DOHH2 (cell line): ENCODE measurements at regions not wholly inside any gene's neighbourhood (a gene's known extent, or its start where the extent isn't known, plus 50 kb on each side); places are given as distances from the start of the nearest gene placed in this dataset.

Experiments used
- H3F3A ChIP-seq: fragments of 200-600 bp; sonication (generic), shearing (Covaris generic); 2 replicates; pipeline ENCODE4 v1.6.0; 2016; ENCODE audit warnings: antibody characterized with exemption, mild to moderate bottlenecking; ENCODE audit not compliant: control insufficient read depth, insufficient read depth
- H3K27ac ChIP-seq: fragments of 200-600 bp; sonication (generic); 2 replicates; pipeline ENCODE4 v1.5.1; 2014; ENCODE audit warnings: low read depth, mild to moderate bottlenecking, low read length, moderate library complexity
- H3K27me3 ChIP-seq: fragments of 200-600 bp; sonication (generic); 2 replicates; pipeline ENCODE4 v1.6.1; 2014; ENCODE audit warnings: mild to moderate bottlenecking, low read length, mixed read lengths; ENCODE audit not compliant: control insufficient read depth
- H3K36me3 ChIP-seq: fragments of 200-600 bp; sonication (generic); 2 replicates; pipeline ENCODE4 v1.6.1; 2014; ENCODE audit warnings: mild to moderate bottlenecking, low read length, moderate library complexity, mixed read lengths; ENCODE audit not compliant: control insufficient read depth
- H3K4me1 ChIP-seq: fragments of 200-600 bp; sonication (generic); 2 replicates; pipeline ENCODE4 v1.6.1; 2014; ENCODE audit warnings: mild to moderate bottlenecking, low read length, mixed read lengths; ENCODE audit not compliant: control insufficient read depth
- H3K4me2 ChIP-seq: fragments of 200-600 bp; sonication (generic); 2 replicates; pipeline ENCODE4 v1.6.0; 2014; ENCODE audit warnings: mild to moderate bottlenecking, low read length, moderate library complexity
- H3K4me3 ChIP-seq: fragments of 200-600 bp; sonication (generic); 2 replicates; pipeline ENCODE4 v1.5.1; 2014; ENCODE audit warnings: mild to moderate bottlenecking, low read length, mixed read lengths
- H3K79me2 ChIP-seq: fragments of 200-600 bp; sonication (generic); 2 replicates; pipeline ENCODE4 v1.6.1; 2014; ENCODE audit warnings: mild to moderate bottlenecking, low read length, mixed read lengths; ENCODE audit not compliant: control insufficient read depth
- H3K9me2 ChIP-seq: fragments of 200-600 bp; sonication (generic); replicated peaks from 2 replicates; pipeline ENCODE4 v1.6.1; 2014; ENCODE audit warnings: mild to moderate bottlenecking, low read length, mixed read lengths; ENCODE audit not compliant: control insufficient read depth
- H3K9me3 ChIP-seq: fragments of 200-600 bp; sonication (generic); 2 replicates; pipeline ENCODE4 v1.6.1; 2014; ENCODE audit warnings: antibody characterized with exemption, low read length, mixed read lengths; ENCODE audit not compliant: control insufficient read depth, insufficient read depth
- H4K20me1 ChIP-seq: fragments of 200-600 bp; sonication (generic); 2 replicates; pipeline ENCODE4 v1.6.0; 2014; ENCODE audit warnings: low read depth, mild to moderate bottlenecking, antibody characterized with exemption, low read length, moderate library complexity; ENCODE audit not compliant: control insufficient read depth, insufficient read depth
- EZH2phosphoT487 ChIP-seq: fragments of 200-600 bp; sonication (generic); IDR thresholded peaks from 2 replicates; pipeline ENCODE4 v1.6.1; 2017; ENCODE audit warnings: borderline replicate concordance, mild to moderate bottlenecking, antibody characterized with exemption, low read length, moderate library complexity, mixed read lengths
- TF ChIP-seq, protein P1 (sequence below): fragments of 200-600 bp; sonication (generic); IDR thresholded peaks from one replicate; pipeline ENCODE4 v1.5.1; 2014; ENCODE audit warnings: antibody characterized with exemption, mild to moderate bottlenecking, low read depth, low read length; ENCODE audit not compliant: poor library complexity, severe bottlenecking

DNA sequence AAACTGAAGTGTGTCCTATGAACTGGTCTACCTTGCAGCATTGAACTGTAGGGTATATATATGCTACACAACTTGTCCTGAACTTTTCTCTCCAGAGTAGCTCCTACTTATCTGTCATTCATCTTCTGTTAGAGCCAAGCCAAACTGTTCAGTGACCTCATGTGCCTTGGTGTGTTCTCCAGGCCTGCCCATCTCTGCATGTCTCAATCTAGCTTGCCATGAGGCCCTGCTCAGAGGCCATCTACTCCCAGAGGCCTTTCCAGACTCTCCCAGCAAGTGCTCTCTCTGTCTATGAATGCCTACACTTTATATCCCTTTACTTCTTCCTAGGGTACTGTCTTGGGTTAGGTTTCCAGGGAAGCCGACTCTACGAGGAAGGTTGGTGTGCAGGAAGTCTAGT lies 99.8 kb upstream of the MTPN start:
- H3K9me2 ChIP-seq, result no peaks in the 10 kb centered on the region
- H3K9me3 ChIP-seq, result no peaks in the 10 kb centered on the region
- no peak overlapping the region for H3K4me3 ChIP-seq
- no peaks in the 10 kb centered on the region for H3K4me1 ChIP-seq
- no peaks in the 10 kb centered on the region for H3F3A ChIP-seq
- H3K36me3 ChIP-seq, result no peaks in the 10 kb centered on the region
- no peaks in the 10 kb centered on the region for H3K79me2 ChIP-seq
- no peaks in the 10 kb centered on the region for H4K20me1 ChIP-seq
- H3K27me3 ChIP-seq, result no peaks in the 10 kb centered on the region
- H3K27ac ChIP-seq, result no peak overlapping the region
- no peak overlapping the region for H3K4me2 ChIP-seq
- TF ChIP-seq EZH2phosphoT487, result no peak
- TF ChIP-seq, protein P1, sequence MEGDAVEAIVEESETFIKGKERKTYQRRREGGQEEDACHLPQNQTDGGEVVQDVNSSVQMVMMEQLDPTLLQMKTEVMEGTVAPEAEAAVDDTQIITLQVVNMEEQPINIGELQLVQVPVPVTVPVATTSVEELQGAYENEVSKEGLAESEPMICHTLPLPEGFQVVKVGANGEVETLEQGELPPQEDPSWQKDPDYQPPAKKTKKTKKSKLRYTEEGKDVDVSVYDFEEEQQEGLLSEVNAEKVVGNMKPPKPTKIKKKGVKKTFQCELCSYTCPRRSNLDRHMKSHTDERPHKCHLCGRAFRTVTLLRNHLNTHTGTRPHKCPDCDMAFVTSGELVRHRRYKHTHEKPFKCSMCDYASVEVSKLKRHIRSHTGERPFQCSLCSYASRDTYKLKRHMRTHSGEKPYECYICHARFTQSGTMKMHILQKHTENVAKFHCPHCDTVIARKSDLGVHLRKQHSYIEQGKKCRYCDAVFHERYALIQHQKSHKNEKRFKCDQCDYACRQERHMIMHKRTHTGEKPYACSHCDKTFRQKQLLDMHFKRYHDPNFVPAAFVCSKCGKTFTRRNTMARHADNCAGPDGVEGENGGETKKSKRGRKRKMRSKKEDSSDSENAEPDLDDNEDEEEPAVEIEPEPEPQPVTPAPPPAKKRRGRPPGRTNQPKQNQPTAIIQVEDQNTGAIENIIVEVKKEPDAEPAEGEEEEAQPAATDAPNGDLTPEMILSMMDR, result no peak

DNA sequence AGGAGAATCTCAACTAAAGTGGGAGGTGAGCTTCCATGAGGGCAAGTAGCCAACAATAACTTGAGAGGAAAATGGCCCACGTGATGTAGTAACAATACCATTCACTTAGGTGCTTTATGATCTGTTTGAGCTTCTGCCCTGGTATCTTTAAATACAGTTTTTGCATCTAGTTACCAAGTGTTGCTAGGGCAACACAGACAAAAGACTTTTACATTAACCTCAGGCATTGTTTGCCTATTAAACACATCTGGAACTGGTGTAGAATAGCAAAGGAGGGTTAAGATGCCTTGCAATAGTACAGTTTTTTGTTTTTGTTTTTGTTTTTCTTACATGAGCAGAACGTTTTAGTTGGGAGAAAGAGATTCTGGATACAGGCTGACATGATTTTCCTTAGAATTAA lies 97.7 kb upstream of the MTPN start:
- Histone ChIP-seq H3K79me2 (no peaks in the 10 kb centered on the region), H3K27me3 (no peaks in the 10 kb centered on the region), H3K36me3 (no peaks in the 10 kb centered on the region), H4K20me1 (no peaks in the 10 kb centered on the region), H3K4me1 (no peaks in the 10 kb centered on the region), H3F3A (no peaks in the 10 kb centered on the region), H3K27ac (no peak overlapping the region), H3K4me2 (no peak overlapping the region), H3K4me3 (no peak overlapping the region), H3K9me3 (no peaks in the 10 kb centered on the region), H3K9me2 (no peaks in the 10 kb centered on the region)
- TF ChIP-seq, protein P1, result no peak
- no peak for TF ChIP-seq EZH2phosphoT487

DNA sequence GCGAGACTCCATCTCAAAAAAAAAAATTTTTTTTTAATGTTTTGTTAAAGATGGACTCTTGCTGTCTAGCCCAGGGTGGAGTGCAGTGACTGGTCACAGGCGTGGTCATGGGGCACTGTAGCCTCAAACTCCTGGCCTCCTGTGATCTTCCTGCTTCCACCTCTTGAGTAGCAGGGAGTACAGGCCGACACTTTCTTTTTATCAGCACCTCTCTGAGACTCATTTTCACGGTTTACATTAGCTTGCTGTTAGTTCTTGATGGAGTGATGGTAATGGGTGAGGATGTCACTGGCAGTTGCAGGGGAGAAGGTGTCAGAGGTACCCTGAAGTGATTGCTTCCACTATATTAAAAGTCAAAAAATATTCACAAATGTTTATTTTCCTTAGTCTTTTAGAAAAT lies 95.3 kb upstream of the MTPN start:
- no peaks in the 10 kb centered on the region for H4K20me1 ChIP-seq
- H3K27me3 ChIP-seq, result no peaks in the 10 kb centered on the region
- no peak overlapping the region for H3K4me3 ChIP-seq
- no peaks in the 10 kb centered on the region for H3K4me1 ChIP-seq
- no peak overlapping the region for H3K4me2 ChIP-seq
- TF ChIP-seq, protein P1, result no peak
- TF ChIP-seq EZH2phosphoT487, result no peak
- H3F3A ChIP-seq, result no peaks in the 10 kb centered on the region
- H3K27ac ChIP-seq, result no peak overlapping the region
- no peaks in the 10 kb centered on the region for H3K9me2 ChIP-seq
- H3K36me3 ChIP-seq, result no peaks in the 10 kb centered on the region
- no peaks in the 10 kb centered on the region for H3K9me3 ChIP-seq
- H3K79me2 ChIP-seq, result no peaks in the 10 kb centered on the region
